ENCODE measurements at regions not wholly inside any gene's neighbourhood (a gene's known extent, or its start where the extent isn't known, plus 50 kb on each side); places are given as distances from the start of the nearest gene placed in this dataset.

- FAIRE-seq (no peak), DNase-seq (ENCODE audit: insufficient read length, low spot score) (no peak)
- TF ChIP-seq TAF1 (IDR thresholded peaks at IDR 0.05; ENCODE audit: low read depth, low read length) (no peak), POLR2A (IDR thresholded peaks at IDR 0.05; ENCODE audit: low read depth, low read length) (no peak), PAX5 (IDR thresholded peaks at IDR 0.05; ENCODE audit: insufficient read depth, low read length, severe bottlenecking) (no peak), POU2F2 (IDR thresholded peaks at IDR 0.05; ENCODE audit: low read depth, low read length) (no peak), SPI1 (IDR thresholded peaks at IDR 0.05; ENCODE audit: low read depth, low read length) (no peak), POLR2AphosphoS5 (IDR thresholded peaks at IDR 0.05; ENCODE audit: low read depth, low read length) (no peak)
Observed at GRCh38 chr3:139870000-139870675, 64.8 kb upstream of the CLSTN2 start.

GRCh38 chr3:139868773-139869172 is 66.2 kb upstream of the CLSTN2 start:
- DNase-seq (ENCODE audit: insufficient read length, low spot score), result no peak
- no peak for TF ChIP-seq POU2F2 (IDR thresholded peaks at IDR 0.05; ENCODE audit: low read depth, low read length)
- TF ChIP-seq POLR2AphosphoS5 (IDR thresholded peaks at IDR 0.05; ENCODE audit: low read depth, low read length), result no peak
- TF ChIP-seq TAF1 (IDR thresholded peaks at IDR 0.05; ENCODE audit: low read depth, low read length), result no peak
- TF ChIP-seq PAX5 (IDR thresholded peaks at IDR 0.05; ENCODE audit: insufficient read depth, low read length, severe bottlenecking), result no peak
- TF ChIP-seq POLR2A (IDR thresholded peaks at IDR 0.05; ENCODE audit: low read depth, low read length), result no peak
- no peak for TF ChIP-seq SPI1 (IDR thresholded peaks at IDR 0.05; ENCODE audit: low read depth, low read length)
- FAIRE-seq, result no peak

- TF ChIP-seq PAX5 (IDR thresholded peaks at IDR 0.05; ENCODE audit: insufficient read depth, low read length, severe bottlenecking) (no peak), TAF1 (IDR thresholded peaks at IDR 0.05; ENCODE audit: low read depth, low read length) (no peak), POLR2A (IDR thresholded peaks at IDR 0.05; ENCODE audit: low read depth, low read length) (no peak), POU2F2 (IDR thresholded peaks at IDR 0.05; ENCODE audit: low read depth, low read length) (no peak), POLR2AphosphoS5 (IDR thresholded peaks at IDR 0.05; ENCODE audit: low read depth, low read length) (no peak), SPI1 (IDR thresholded peaks at IDR 0.05; ENCODE audit: low read depth, low read length) (no peak)
- FAIRE-seq (no peak), DNase-seq (ENCODE audit: insufficient read length, low spot score) (no peak)
Observed at GRCh38 chr3:139848660-139849059, 86.3 kb upstream of the CLSTN2 start.

GRCh38 chr3:139846729-139847128 is 88.3 kb upstream of the CLSTN2 start:
- FAIRE-seq (no peak), DNase-seq (ENCODE audit: insufficient read length, low spot score) (no peak)
- no peak for TF ChIP-seq POLR2AphosphoS5 (IDR thresholded peaks at IDR 0.05; ENCODE audit: low read depth, low read length)
- no peak for TF ChIP-seq SPI1 (IDR thresholded peaks at IDR 0.05; ENCODE audit: low read depth, low read length)
- TF ChIP-seq PAX5 (IDR thresholded peaks at IDR 0.05; ENCODE audit: insufficient read depth, low read length, severe bottlenecking), result no peak
- no peak for TF ChIP-seq TAF1 (IDR thresholded peaks at IDR 0.05; ENCODE audit: low read depth, low read length)
- TF ChIP-seq POU2F2 (IDR thresholded peaks at IDR 0.05; ENCODE audit: low read depth, low read length), result no peak
- no peak for TF ChIP-seq POLR2A (IDR thresholded peaks at IDR 0.05; ENCODE audit: low read depth, low read length)

GRCh38 chr3:139839659-139840058 is 95.3 kb upstream of the CLSTN2 start:
- TF ChIP-seq PAX5 (IDR thresholded peaks at IDR 0.05; ENCODE audit: insufficient read depth, low read length, severe bottlenecking) (no peak), SPI1 (IDR thresholded peaks at IDR 0.05; ENCODE audit: low read depth, low read length) (no peak), POLR2AphosphoS5 (IDR thresholded peaks at IDR 0.05; ENCODE audit: low read depth, low read length) (no peak), POLR2A (IDR thresholded peaks at IDR 0.05; ENCODE audit: low read depth, low read length) (no peak), POU2F2 (IDR thresholded peaks at IDR 0.05; ENCODE audit: low read depth, low read length) (no peak), TAF1 (IDR thresholded peaks at IDR 0.05; ENCODE audit: low read depth, low read length) (no peak)
- DNase-seq (ENCODE audit: insufficient read length, low spot score), result no peak
- no peak for FAIRE-seq

- DNase-seq (ENCODE audit: insufficient read length, low spot score) (no peak), FAIRE-seq (no peak)
- TF ChIP-seq PAX5 (IDR thresholded peaks at IDR 0.05; ENCODE audit: insufficient read depth, low read length, severe bottlenecking) (no peak), SPI1 (IDR thresholded peaks at IDR 0.05; ENCODE audit: low read depth, low read length) (no peak), POLR2AphosphoS5 (IDR thresholded peaks at IDR 0.05; ENCODE audit: low read depth, low read length) (no peak)
Observed at GRCh38 chr3:139839014-139839413, 96.0 kb upstream of the CLSTN2 start.

- no peak for TF ChIP-seq TAF1 (IDR thresholded peaks at IDR 0.05; ENCODE audit: low read depth, low read length)
- TF ChIP-seq POLR2AphosphoS5 (IDR thresholded peaks at IDR 0.05; ENCODE audit: low read depth, low read length), result no peak
- TF ChIP-seq POLR2A (IDR thresholded peaks at IDR 0.05; ENCODE audit: low read depth, low read length), result no peak
- TF ChIP-seq PAX5 (IDR thresholded peaks at IDR 0.05; ENCODE audit: insufficient read depth, low read length, severe bottlenecking), result no peak
- TF ChIP-seq SPI1 (IDR thresholded peaks at IDR 0.05; ENCODE audit: low read depth, low read length), result no peak
- TF ChIP-seq POU2F2 (IDR thresholded peaks at IDR 0.05; ENCODE audit: low read depth, low read length), result no peak
- FAIRE-seq (no peak), DNase-seq (ENCODE audit: insufficient read length, low spot score) (no peak)
Observed at GRCh38 chr3:139838269-139838957, 96.6 kb upstream of the CLSTN2 start.

- TF ChIP-seq POU2F2 (IDR thresholded peaks at IDR 0.05; ENCODE audit: low read depth, low read length) (no peak), POLR2A (IDR thresholded peaks at IDR 0.05; ENCODE audit: low read depth, low read length) (no peak), TAF1 (IDR thresholded peaks at IDR 0.05; ENCODE audit: low read depth, low read length) (no peak), SPI1 (IDR thresholded peaks at IDR 0.05; ENCODE audit: low read depth, low read length) (no peak), POLR2AphosphoS5 (IDR thresholded peaks at IDR 0.05; ENCODE audit: low read depth, low read length) (no peak)
- FAIRE-seq, result no peak
- no peak for DNase-seq (ENCODE audit: insufficient read length, low spot score)
Observed at GRCh38 chr3:139836698-139837464, 98.1 kb upstream of the CLSTN2 start.

Measured in GM12891 (cell line).